MG63 (cell line): ENCODE measurements at regions not wholly inside any gene's neighbourhood (a gene's known extent, or its start where the extent isn't known, plus 50 kb on each side); places are given as distances from the start of the nearest gene placed in this dataset.

Experiments
- DNase-seq: peaks from one replicate; pipeline ENCODE4 v3.0.0-alpha.2; 2020
- H3K27me3 ChIP-seq: fragments of 250-450 bp; sonication (Bioruptor Pico); 2 replicates; pipeline ENCODE4 v1.5.1; 2020; ENCODE audit warnings: mild to moderate bottlenecking, moderate library complexity
- H3K36me3 ChIP-seq: fragments of 250-450 bp; sonication (Bioruptor Pico); 2 replicates; pipeline ENCODE4 v1.5.1; 2020; ENCODE audit warnings: mild to moderate bottlenecking, moderate library complexity
- H3K4me3 ChIP-seq: fragments of 250-450 bp; sonication (Bioruptor Pico); 2 replicates; pipeline ENCODE4 v1.5.1; 2020; ENCODE audit warnings: mild to moderate bottlenecking, moderate library complexity
- H3K9me3 ChIP-seq: fragments of 250-450 bp; sonication (Bioruptor Pico); 2 replicates; pipeline ENCODE4 v1.5.1; 2020; ENCODE audit warnings: mild to moderate bottlenecking, moderate library complexity

- no peaks in the 10 kb centered on the region for H3K9me3 ChIP-seq
- DNase-seq, result peak; percentile 58
- no peaks in the 10 kb centered on the region for H3K36me3 ChIP-seq
- H3K4me3 ChIP-seq, result no peak overlapping the region
- no peaks in the 10 kb centered on the region for H3K27me3 ChIP-seq
Observed at GRCh38 chr20:60210779-60211617, 252.8 kb downstream of the CDH26 start.

GRCh38 chr20:60211618-60212463 is 253.6 kb downstream of the CDH26 start:
- DNase-seq, result no peak
- Histone ChIP-seq H3K36me3 (no peaks in the 10 kb centered on the region), H3K9me3 (no peaks in the 10 kb centered on the region), H3K4me3 (no peak overlapping the region), H3K27me3 (no peaks in the 10 kb centered on the region)

- DNase-seq, result no peak
- H3K4me3 ChIP-seq, result no peak overlapping the region
Observed at GRCh38 chr20:60212695-60213094, 254.5 kb downstream of the CDH26 start.

GRCh38 chr20:60213126-60213893 is 255.1 kb downstream of the CDH26 start:
- Histone ChIP-seq H3K27me3 (no peaks in the 10 kb centered on the region), H3K36me3 (no peaks in the 10 kb centered on the region), H3K9me3 (no peaks in the 10 kb centered on the region), H3K4me3 (no peak overlapping the region)
- DNase-seq, result no peak

More at GRCh38 chr20:60212695-60213094, 254.5 kb downstream of the CDH26 start:
- no peaks in the 10 kb centered on the region for H3K9me3 ChIP-seq
- no peaks in the 10 kb centered on the region for H3K27me3 ChIP-seq
- no peaks in the 10 kb centered on the region for H3K36me3 ChIP-seq

GRCh38 chr20:60214901-60215815 is 256.9 kb downstream of the CDH26 start:
- DNase-seq, result no peak
- Histone ChIP-seq H3K4me3 (no peak overlapping the region), H3K27me3 (no peaks in the 10 kb centered on the region), H3K9me3 (no peaks in the 10 kb centered on the region), H3K36me3 (no peaks in the 10 kb centered on the region)

GRCh38 chr20:60215816-60216730 is 257.9 kb downstream of the CDH26 start:
- H3K27me3 ChIP-seq, result no peaks in the 10 kb centered on the region
- no peaks in the 10 kb centered on the region for H3K36me3 ChIP-seq
- no peak for DNase-seq
- no peaks in the 10 kb centered on the region for H3K9me3 ChIP-seq
- no peak overlapping the region for H3K4me3 ChIP-seq

- Histone ChIP-seq H3K9me3 (no peaks in the 10 kb centered on the region), H3K36me3 (no peaks in the 10 kb centered on the region), H3K4me3 (no peak overlapping the region), H3K27me3 (no peaks in the 10 kb centered on the region)
- no peak for DNase-seq
Observed at GRCh38 chr20:60219231-60219630, 261.0 kb downstream of the CDH26 start.

- Histone ChIP-seq H3K9me3 (no peaks in the 10 kb centered on the region), H3K4me3 (no peak overlapping the region), H3K27me3 (no peaks in the 10 kb centered on the region), H3K36me3 (no peaks in the 10 kb centered on the region)
- DNase-seq, result peak; percentile 59
Observed at GRCh38 chr20:60219984-60220562, 261.9 kb downstream of the CDH26 start.

GRCh38 chr20:60220706-60221105 is 262.5 kb downstream of the CDH26 start:
- DNase-seq, result no peak
- no peaks in the 10 kb centered on the region for H3K36me3 ChIP-seq
- no peaks in the 10 kb centered on the region for H3K9me3 ChIP-seq
- H3K4me3 ChIP-seq, result no peak overlapping the region
- no peaks in the 10 kb centered on the region for H3K27me3 ChIP-seq

GRCh38 chr20:60221593-60221992 is 263.4 kb downstream of the CDH26 start:
- no peaks in the 10 kb centered on the region for H3K9me3 ChIP-seq
- H3K36me3 ChIP-seq, result no peaks in the 10 kb centered on the region
- H3K4me3 ChIP-seq, result no peak overlapping the region
- H3K27me3 ChIP-seq, result no peaks in the 10 kb centered on the region
- no peak for DNase-seq

GRCh38 chr20:60222497-60222896 is 264.3 kb downstream of the CDH26 start:
- Histone ChIP-seq H3K27me3 (no peaks in the 10 kb centered on the region), H3K36me3 (no peaks in the 10 kb centered on the region), H3K4me3 (no peak overlapping the region), H3K9me3 (no peaks in the 10 kb centered on the region)
- no peak for DNase-seq

GRCh38 chr20:60223174-60223573 is 265.0 kb downstream of the CDH26 start:
- Histone ChIP-seq H3K4me3 (no peak overlapping the region), H3K9me3 (no peaks in the 10 kb centered on the region), H3K36me3 (no peaks in the 10 kb centered on the region), H3K27me3 (no peaks in the 10 kb centered on the region; the same call in 1 of the 2 replicates)
- DNase-seq, result no peak

- no peaks in the 10 kb centered on the region for H3K36me3 ChIP-seq
- DNase-seq, result peak; percentile 43
Observed at GRCh38 chr20:60224914-60225313, 266.7 kb downstream of the CDH26 start.

GRCh38 chr20:60228255-60228654 is 270.0 kb downstream of the CDH26 start:
- H3K4me3 ChIP-seq, result no peak overlapping the region

More at GRCh38 chr20:60224914-60225313, 266.7 kb downstream of the CDH26 start:
- 0 out of 2 replicates have a peak, but pooled peaks cover 2% of the 10 kb centered on the region for H3K9me3 ChIP-seq
- no peaks in the 10 kb centered on the region; the same call in 1 of the 2 replicates for H3K27me3 ChIP-seq
- no peak overlapping the region for H3K4me3 ChIP-seq

More at GRCh38 chr20:60228255-60228654, 270.0 kb downstream of the CDH26 start:
- peaks cover 5% of the 10 kb centered on the region; the same call in 1 of the 2 replicates for H3K9me3 ChIP-seq
- H3K36me3 ChIP-seq, result no peaks in the 10 kb centered on the region
- H3K27me3 ChIP-seq, result no peaks in the 10 kb centered on the region; the same call in 1 of the 2 replicates
- DNase-seq, result no peak
